D721Med (cell line): ENCODE measurements at regions not wholly inside any gene's neighbourhood (a gene's known extent, or its start where the extent isn't known, plus 50 kb on each side); places are given as distances from the start of the nearest gene placed in this dataset.

ENCODE experiments used
- DNase-seq: peaks from one replicate; pipeline ENCODE4 v3.0.0; 2011; ENCODE audit warnings: low spot score; ENCODE audit not compliant: insufficient read length
- FAIRE-seq: peaks from 2 replicates; lab custom pipeline; 2011; peaks lifted over from hg19 to GRCh38; lab: Jason Lieb, UNC
- CTCF ChIP-seq: IDR thresholded peaks from 2 replicates; pipeline ENCODE4 v1.5.1; 2012; ENCODE audit warnings: mild to moderate bottlenecking, control low read depth; ENCODE audit not compliant: insufficient read depth; ENCODE audit errors: missing control alignments

- no peak for TF ChIP-seq CTCF
- no peak for FAIRE-seq
- no peak for DNase-seq
These were observed 79.9 kb downstream of the RMI2 start for GRCh38 chr16:11425140-11425539.

- no peak for FAIRE-seq
- TF ChIP-seq CTCF = no peak
- DNase-seq = no peak
These were observed 83.3 kb downstream of the RMI2 start for GRCh38 chr16:11428623-11428953.

GRCh38 chr16:11429123-11429522, 83.9 kb downstream of the RMI2 start:
- no peak for TF ChIP-seq CTCF
- no peak for FAIRE-seq
- DNase-seq = no peak

GRCh38 chr16:11429823-11430222, 84.6 kb downstream of the RMI2 start:
- TF ChIP-seq CTCF = no peak
- DNase-seq (no peak), FAIRE-seq (no peak)

GRCh38 chr16:11430601-11431317, 85.5 kb downstream of the RMI2 start:
- TF ChIP-seq CTCF = no peak
- FAIRE-seq (no peak), DNase-seq (no peak)

- FAIRE-seq (no peak), DNase-seq (no peak)
- no peak for TF ChIP-seq CTCF
These were observed 86.7 kb downstream of the RMI2 start for GRCh38 chr16:11431915-11432465.

GRCh38 chr16:11432856-11433395, 87.7 kb downstream of the RMI2 start:
- DNase-seq (no peak), FAIRE-seq (no peak)

More at GRCh38 chr16:11432856-11433395, 87.7 kb downstream of the RMI2 start:
- no peak for TF ChIP-seq CTCF
